LoVo (cell line): ENCODE measurements at regions not wholly inside any gene's neighbourhood (a gene's known extent, or its start where the extent isn't known, plus 50 kb on each side); places are given as distances from the start of the nearest gene placed in this dataset.
"Not testable (repeated sequence)": the region's sequence is repeated elsewhere in the genome, so short reads cannot be mapped to it uniquely, and the experiment has no call there.

ENCODE experiments used
- DNase-seq: peaks from one replicate; pipeline ENCODE4 v3.0.0-alpha.2; 2016; ENCODE audit warnings: low spot score

- DNase-seq = no peak
Measured at GRCh38 chr1:184183919-184184318, 132.4 kb downstream of the TSEN15 start.

- DNase-seq = not testable (repeated sequence)
Measured at GRCh38 chr1:184184614-184185013, 133.1 kb downstream of the TSEN15 start.

- no peak for DNase-seq
Measured at GRCh38 chr1:184185347-184185746, 133.8 kb downstream of the TSEN15 start.

- DNase-seq = no peak
Measured at GRCh38 chr1:184186167-184186566, 134.6 kb downstream of the TSEN15 start.

GRCh38 chr1:184187097-184187496 is 135.6 kb downstream of the TSEN15 start:
- no peak for DNase-seq

DNA sequence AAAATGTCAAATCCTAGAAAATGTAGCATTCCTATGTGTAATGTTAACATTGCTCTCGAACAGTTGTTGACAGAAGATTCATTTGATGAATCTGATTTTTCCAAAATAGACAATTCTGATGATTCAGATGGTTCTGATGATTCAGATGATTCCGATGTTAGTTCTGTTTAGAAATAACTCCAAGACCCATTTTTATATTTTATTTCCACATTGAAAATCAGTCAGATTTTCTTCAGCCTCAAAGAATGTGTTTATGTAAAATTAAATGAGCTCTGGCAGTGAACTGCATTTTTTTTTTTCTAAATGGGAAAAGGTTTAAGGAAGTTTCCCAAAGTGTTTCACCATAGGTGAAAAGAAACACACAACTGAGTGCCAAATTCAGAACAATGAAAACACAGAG is 136.5 kb downstream of the TSEN15 start:
- no peak for DNase-seq

- no peak for DNase-seq
Measured at GRCh38 chr1:184189361-184189760, 137.8 kb downstream of the TSEN15 start.

- DNase-seq = no peak
Measured at GRCh38 chr1:184190616-184191015, 139.1 kb downstream of the TSEN15 start.

DNA sequence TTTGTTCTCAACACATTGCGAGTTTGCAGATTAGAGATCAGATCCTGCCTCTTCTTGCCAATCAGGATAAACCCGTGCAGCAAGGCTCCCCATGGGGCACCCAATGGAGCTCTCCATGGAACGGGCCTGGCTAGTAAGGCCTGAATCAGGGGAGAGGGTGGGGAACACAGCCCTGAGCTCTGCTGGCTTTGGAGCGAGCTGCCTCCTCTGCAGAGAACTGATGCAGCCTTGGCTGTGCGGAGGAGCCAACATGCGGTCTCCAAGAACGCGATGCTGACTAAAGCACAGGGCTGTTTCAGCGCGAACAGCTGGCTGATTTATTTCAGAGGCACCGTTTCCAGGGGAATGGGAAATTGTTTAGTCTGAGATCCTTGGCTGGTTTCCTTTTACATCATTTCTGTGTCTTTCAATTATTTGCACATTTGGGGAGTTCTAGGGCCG is 139.7 kb downstream of the TSEN15 start:
- DNase-seq = no peak

- no peak for DNase-seq
Measured at GRCh38 chr1:184192796-184193195, 141.3 kb downstream of the TSEN15 start.

DNA sequence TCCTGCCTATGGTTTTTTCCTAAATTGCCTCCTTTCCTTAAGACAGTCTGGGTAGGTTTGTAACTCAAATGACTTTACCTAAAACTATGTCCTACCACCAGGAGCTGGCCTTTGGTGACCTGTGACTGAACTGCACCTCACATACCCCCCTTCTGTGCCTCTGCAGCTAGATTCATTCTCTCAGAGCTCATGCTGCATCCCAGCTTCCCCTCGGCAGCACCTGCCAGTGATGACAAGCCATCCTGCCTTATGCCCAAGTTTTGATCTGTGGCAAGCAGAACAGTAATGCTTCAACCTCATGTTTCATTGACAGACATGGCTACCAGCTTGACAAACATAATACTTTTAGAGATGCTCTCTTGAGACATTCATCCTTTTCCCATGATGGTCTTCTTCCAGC is 141.9 kb downstream of the TSEN15 start:
- DNase-seq = no peak

GRCh38 chr1:184194236-184194635 is 142.7 kb downstream of the TSEN15 start:
- no peak for DNase-seq

GRCh38 chr1:184195722-184196121 is 144.2 kb downstream of the TSEN15 start:
- DNase-seq = not testable (repeated sequence)

GRCh38 chr1:184197831-184198230 is 146.3 kb downstream of the TSEN15 start:
- no peak for DNase-seq

DNA sequence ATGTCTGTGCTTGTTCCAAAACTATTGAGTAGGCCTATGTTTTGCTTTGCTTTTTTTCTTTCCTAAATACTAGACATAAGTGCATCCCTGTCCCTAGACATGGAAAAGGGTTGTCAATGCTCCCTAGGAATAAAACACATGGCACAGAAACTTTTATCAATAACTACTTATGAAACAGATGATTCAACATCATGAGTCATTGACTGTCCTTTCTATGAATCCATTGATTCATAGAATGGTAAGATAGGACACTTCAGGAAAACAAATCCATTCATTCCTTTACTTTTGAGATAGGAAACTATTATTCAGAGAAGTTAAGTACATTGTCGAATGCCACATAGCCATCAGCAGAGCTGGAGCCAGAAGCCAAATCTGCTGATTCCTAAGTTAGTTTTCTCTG is 147.5 kb downstream of the TSEN15 start:
- DNase-seq = no peak

DNA sequence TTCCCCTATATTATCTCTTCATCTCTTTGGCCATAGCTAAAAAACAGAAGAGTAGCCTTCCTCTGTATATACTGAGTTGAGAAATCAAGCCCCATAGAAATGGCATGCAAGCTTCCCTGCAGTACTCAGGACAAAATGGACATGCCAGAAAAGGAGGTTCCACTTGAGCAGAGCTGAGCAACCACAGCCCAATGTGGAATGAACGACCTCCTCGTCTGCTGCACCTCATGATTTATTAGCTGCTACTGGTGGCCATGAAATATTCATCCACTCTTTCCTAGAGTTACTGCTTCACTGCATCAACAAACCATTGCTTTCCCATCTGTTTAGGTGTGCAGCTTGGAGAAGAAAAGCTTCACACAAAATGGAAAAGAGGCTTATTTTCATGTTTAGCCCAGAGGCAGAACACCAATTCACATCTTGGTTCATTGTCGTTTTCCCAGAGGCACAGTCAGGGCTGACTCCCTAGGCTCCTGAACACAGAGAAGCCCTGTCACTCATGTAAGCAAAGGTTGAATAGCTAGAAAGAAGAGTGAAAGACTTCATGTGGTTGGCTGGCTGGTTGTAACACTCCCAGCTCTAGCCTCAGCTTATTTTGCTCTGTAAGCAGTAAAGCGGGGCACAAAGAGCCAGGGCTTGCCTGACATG is 148.0 kb downstream of the TSEN15 start:
- DNase-seq = no peak

DNA sequence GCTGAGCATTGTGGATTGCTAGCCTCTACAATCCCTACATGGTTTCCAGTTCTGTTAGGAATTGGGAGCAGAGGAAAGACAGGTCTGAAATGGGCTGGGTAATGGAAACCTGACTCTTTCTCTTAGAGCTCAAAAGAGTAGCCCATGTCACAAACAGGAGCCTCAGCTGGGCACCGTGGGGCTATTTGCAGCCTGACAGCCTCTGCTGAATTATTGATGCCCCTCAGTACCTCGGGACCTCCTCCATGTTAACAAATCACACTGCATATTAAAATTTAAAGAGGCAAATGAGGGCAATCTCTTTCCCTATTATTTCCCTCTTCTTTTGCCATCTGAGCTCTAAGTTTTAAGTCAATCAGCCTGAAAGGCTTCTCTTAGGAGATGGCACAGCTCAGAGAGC is 157.1 kb downstream of the TSEN15 start:
- no peak for DNase-seq

DNA sequence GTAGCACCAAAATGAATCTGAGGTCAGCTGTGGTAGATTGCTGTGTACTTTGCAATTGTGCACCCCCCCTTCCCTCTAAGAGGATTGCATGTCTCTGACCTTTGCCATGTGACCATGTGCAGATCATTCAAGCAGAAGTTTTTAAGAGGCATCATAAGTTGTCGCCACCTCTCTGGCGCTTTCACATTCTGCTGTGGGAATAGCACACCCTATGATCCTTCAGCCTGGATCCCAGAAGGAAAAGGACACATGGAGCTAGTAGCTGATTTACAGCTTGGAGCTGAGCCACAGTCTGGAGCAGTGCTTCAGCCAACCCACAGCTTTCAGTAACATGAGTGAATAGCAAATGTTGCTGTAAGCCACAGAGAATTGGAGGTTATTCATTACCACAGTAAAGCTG is 158.5 kb downstream of the TSEN15 start:
- DNase-seq = no peak

GRCh38 chr1:184210862-184211261 is 159.3 kb downstream of the TSEN15 start:
- no peak for DNase-seq

- peak; percentile 83 for DNase-seq
Measured at GRCh38 chr1:184212649-184213314, 161.3 kb downstream of the TSEN15 start.

GRCh38 chr1:184214128-184214527 is 162.6 kb downstream of the TSEN15 start:
- DNase-seq = no peak

DNA sequence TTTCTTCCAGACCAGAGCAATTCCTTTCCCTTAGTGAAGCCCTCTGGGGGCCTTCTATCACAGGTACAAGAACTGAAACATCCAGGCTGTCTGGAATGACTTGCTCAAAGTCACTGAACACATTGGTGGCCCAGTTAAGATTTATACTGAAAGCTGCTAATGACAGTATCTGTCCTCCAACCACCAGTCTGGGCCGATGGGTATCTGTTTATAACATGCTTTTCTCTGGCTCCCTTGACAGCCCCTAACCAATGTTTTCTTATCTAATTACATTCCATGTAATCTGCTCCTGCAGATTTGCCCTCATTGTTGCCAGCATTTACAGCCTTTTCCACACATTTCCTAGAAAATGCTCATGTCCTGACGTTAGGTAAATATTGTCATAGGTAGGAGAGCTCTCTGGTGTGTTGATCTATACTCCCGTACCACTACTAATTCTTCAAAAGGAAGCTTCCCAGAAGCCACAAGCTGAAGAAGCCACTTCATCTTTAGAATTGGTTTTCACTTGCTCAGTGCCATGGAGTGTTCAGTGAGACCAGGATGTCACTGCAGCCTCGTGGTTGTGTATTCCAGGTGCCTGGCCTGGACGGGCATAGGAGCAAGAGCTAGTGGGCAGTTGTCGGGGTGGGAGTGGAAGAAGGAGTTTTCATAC is 163.9 kb downstream of the TSEN15 start:
- no peak for DNase-seq

DNA sequence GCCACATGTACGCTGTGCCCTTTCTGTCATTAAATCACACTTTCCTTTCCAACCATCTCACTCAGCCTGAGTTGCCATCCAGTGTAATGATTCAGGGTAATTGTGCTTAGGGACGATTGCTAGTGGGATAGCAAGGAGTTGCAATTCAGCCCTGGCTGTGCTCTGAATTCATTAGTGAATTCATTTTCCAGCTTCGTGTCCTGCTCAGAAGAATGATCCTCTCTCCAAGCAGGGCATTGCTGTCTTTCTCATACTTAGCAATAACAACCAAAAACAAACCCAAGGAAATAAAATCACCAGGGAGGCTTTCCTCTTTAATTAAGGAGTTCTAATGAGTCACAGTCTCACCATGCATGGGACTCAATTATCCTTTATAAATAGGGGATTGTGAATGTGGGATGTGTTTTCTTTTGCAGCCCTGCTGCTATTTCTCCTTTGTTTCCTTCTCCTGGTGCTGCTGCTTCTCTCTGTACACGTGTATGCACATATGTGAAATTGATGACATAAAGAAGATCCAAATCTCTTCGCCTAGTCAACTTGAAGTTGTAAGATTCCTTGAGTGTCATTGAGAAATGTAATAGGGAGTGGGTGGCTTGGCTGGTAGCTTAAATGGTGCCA is 167.0 kb downstream of the TSEN15 start:
- DNase-seq = no peak
